ENCODE measurements at regions not wholly inside any gene's neighbourhood (a gene's known extent, or its start where the extent isn't known, plus 50 kb on each side); places are given as distances from the start of the nearest gene placed in this dataset.

DNA sequence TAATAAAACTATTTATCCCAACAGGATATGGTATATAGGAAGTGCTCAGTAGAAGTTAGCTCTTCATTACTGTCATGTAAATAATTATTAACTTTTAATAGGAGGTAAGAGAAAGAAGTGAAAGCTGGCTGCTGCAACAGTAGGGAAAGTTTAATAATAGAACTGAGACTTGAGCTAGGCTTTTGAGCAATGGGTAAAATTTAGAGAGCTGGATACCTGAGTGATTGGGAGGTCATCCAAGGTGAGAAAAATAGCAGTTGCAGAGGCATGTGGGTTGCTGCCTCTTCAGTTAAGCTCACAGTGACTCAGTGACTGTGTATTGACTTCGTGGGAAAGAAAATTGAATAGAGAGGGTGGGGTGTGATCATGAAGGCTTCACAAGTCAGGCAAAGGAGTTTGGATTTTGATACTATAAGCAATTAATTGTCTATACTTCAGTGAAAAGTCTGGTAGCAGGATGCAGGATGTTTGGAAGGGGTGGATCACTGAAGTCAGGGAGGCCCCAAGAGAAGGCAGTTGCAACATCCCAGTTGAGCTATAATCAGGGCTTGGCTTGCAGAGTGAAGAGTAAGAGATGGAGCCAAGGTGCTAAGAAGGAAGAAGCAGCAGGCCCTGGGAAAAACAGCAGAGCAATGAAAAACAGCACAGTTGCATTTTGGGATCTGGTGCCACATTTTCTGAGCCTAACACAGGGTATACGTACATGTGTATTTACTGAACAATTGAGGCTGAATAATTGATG is 172.0 kb upstream of the FRMD6 start:
- no peaks in the 10 kb centered on the region for H3K9me3 ChIP-seq
- H3K27ac ChIP-seq (ENCODE audit: low read length) = no peak overlapping the region
- DNase-seq (no peak), ATAC-seq (replicated peaks in 1 of 4) (no peak)
- Mint-ChIP-seq H3K4me1 (no peaks in the 10 kb centered on the region), H3K4me3 (no peak overlapping the region), H3K27me3 (no peaks in the 10 kb centered on the region), H3K36me3 (no peaks in the 10 kb centered on the region), H3K9me3 (no peaks in the 10 kb centered on the region), H3K27ac (no peak overlapping the region)
- peaks cover 0 to 3% of the 10 kb centered on the region in 2 experiments for H3K27me3 ChIP-seq (replicated peaks in 1 of 2; ENCODE audit: control insufficient read depth in 2 of 2, extremely low read depth in 1 of 2, insufficient read depth in 2 of 2, low read length in 1 of 2)
- H3K4me1 ChIP-seq (ENCODE audit: control insufficient read depth in 1 of 2, extremely low read depth in 1 of 2, insufficient read depth in 2 of 2, low read length in 2 of 2) = no peaks in the 10 kb centered on the region
- ChIA-PET POLR2A (no interaction called here), CTCF (interaction anchor here (0.5 kb wide), 3 partner anchors 45 to 989 kb away, joined by 3 to 4 read pairs (median 3); no protein-coding TSS in a partner anchor)
- WGBS (ENCODE audit: insufficient coverage) = 89% methylated on average over 1 of the region's 2 CpGs
- H3K4me3 ChIP-seq (ENCODE audit: control insufficient read depth in 1 of 2, extremely low read depth in 1 of 2, low read length in 1 of 2) = no peak overlapping the region
- no peaks in the 10 kb centered on the region for H3K36me3 ChIP-seq (ENCODE audit: control insufficient read depth in 2 of 2, extremely low read depth in 1 of 2, insufficient read depth in 1 of 2, low read length in 1 of 2)

DNA sequence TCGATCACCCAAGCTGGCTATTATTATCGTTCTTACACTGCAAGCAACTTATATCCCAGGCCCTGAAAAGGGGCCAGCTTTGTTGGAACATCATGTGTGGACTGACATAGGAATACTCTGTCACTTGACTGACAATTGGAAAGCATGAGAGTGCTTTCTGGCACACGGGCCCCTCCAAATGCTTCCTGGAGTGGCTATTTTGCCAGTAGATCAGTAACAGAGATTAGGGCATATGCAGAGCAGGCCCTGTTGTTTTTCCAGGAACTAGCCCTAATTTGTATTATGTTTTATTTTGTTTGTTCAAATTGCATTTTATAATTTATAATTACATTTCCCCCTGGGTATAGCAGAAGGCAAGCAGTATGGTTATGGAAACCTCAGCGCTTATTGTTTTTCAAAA is 170.1 kb upstream of the FRMD6 start:
- H3K27me3 ChIP-seq (replicated peaks in 1 of 2; ENCODE audit: control insufficient read depth in 2 of 2, extremely low read depth in 1 of 2, insufficient read depth in 2 of 2, low read length in 1 of 2) = peaks cover 0 to 3% of the 10 kb centered on the region in 2 experiments
- Mint-ChIP-seq H3K27me3 (no peaks in the 10 kb centered on the region), H3K4me1 (no peaks in the 10 kb centered on the region), H3K9me3 (no peaks in the 10 kb centered on the region), H3K36me3 (no peaks in the 10 kb centered on the region), H3K4me3 (no peak overlapping the region), H3K27ac (no peak overlapping the region)
- no peaks in the 10 kb centered on the region for H3K4me1 ChIP-seq (ENCODE audit: control insufficient read depth in 1 of 2, extremely low read depth in 1 of 2, insufficient read depth in 2 of 2, low read length in 2 of 2)
- ATAC-seq (replicated peaks in 1 of 4) (no peak), DNase-seq (no peak)
- ChIA-PET POLR2A (no interaction called here), CTCF (no interaction called here)
- H3K36me3 ChIP-seq (ENCODE audit: control insufficient read depth in 2 of 2, extremely low read depth in 1 of 2, insufficient read depth in 1 of 2, low read length in 1 of 2) = no peaks in the 10 kb centered on the region
- no peak overlapping the region for H3K27ac ChIP-seq (ENCODE audit: low read length)
- no peak overlapping the region for H3K4me3 ChIP-seq (ENCODE audit: control insufficient read depth in 1 of 2, extremely low read depth in 1 of 2, low read length in 1 of 2)
- WGBS (ENCODE audit: insufficient coverage) = 86% methylated on average over 1 of the region's 4 CpGs
- H3K9me3 ChIP-seq = no peaks in the 10 kb centered on the region

DNA sequence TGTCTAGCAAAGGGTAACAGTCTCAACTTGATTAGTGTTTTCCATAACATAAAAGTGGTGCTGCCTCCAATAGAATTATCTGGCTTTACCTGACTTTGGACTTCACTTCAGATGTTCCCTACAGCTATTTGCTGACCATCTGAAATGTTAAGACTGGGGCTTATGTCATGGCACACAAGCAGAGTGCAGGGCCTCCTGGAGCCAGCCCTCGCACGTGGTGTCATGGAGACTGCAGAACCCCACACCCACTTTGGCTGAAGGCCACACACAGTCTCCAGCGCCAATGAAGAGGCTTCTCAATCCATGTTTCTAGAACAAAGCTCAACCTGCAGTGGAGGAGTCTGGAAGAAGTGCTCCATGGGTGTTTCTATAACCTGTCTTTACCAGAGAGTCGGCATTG is 169.6 kb upstream of the FRMD6 start:
- Histone ChIP-seq H3K9me3 (no peaks in the 10 kb centered on the region), H3K4me3 (ENCODE audit: control insufficient read depth in 1 of 2, extremely low read depth in 1 of 2, low read length in 1 of 2) (no peak overlapping the region), H3K27me3 (replicated peaks in 1 of 2; ENCODE audit: control insufficient read depth in 2 of 2, extremely low read depth in 1 of 2, insufficient read depth in 2 of 2, low read length in 1 of 2) (peaks cover 0 to 3% of the 10 kb centered on the region in 2 experiments), H3K27ac (ENCODE audit: low read length) (no peak overlapping the region), H3K4me1 (ENCODE audit: control insufficient read depth in 1 of 2, extremely low read depth in 1 of 2, insufficient read depth in 2 of 2, low read length in 2 of 2) (no peaks in the 10 kb centered on the region), H3K36me3 (ENCODE audit: control insufficient read depth in 2 of 2, extremely low read depth in 1 of 2, insufficient read depth in 1 of 2, low read length in 1 of 2) (no peaks in the 10 kb centered on the region)
- Mint-ChIP-seq H3K4me1 (no peaks in the 10 kb centered on the region), H3K4me3 (no peak overlapping the region), H3K9me3 (no peaks in the 10 kb centered on the region), H3K36me3 (no peaks in the 10 kb centered on the region), H3K27me3 (no peaks in the 10 kb centered on the region), H3K27ac (no peak overlapping the region)
- ChIA-PET POLR2A (no interaction called here), CTCF (no interaction called here)
- 100% methylated on average over 2 of the region's 4 CpGs for WGBS (ENCODE audit: insufficient coverage)
- DNase-seq = no peak
- no peak for ATAC-seq (replicated peaks in 1 of 4)

DNA sequence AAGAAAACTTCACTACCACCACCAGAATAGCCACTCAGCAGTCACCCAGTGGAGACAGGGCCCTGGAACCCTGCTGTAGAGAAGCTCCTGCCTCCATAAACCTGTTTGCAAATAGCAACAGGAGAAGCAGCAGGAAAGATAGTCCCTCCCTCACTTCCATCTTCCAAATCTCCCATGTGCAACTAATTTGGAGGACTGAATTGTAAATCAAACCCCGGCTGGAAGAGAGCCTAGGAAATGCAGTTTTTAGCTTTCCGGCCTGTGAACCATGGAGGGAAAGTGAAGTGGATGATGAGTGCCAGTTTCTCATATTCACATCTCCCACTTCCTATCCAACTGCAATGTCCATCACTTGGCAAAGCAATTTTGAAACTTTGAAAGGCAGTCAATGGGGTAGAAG is 167.2 kb upstream of the FRMD6 start:
- no peak overlapping the region for H3K27ac Mint-ChIP-seq

DNA sequence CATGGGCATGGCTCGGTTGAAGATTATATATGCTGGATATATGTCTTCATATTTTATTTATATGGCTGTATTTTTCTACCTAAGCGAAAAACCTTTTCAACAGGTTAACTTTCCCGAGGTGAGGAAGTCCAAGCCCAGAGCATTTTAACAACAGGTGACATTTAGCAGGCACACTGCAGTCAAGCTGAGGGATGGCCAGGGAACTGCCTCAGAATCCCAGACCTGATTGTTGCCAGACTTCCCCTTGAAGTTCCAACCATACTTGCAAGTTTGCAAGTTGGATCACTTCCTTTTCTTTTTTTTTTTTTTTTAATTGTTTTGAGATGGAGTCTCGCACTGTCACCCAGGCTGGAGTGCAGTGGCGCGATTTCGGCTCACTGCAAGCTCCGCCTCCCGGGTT is 166.0 kb upstream of the FRMD6 start:
- H3K27ac ChIP-seq (ENCODE audit: low read length) = no peak overlapping the region
- no peaks in the 10 kb centered on the region for H3K36me3 Mint-ChIP-seq
- no peaks in the 10 kb centered on the region for H3K4me1 Mint-ChIP-seq
- H3K27me3 ChIP-seq (replicated peaks in 1 of 2; ENCODE audit: control insufficient read depth in 2 of 2, extremely low read depth in 1 of 2, insufficient read depth in 2 of 2, low read length in 1 of 2) = peaks cover 0 to 3% of the 10 kb centered on the region in 2 experiments
- H3K36me3 ChIP-seq (ENCODE audit: control insufficient read depth in 2 of 2, extremely low read depth in 1 of 2, insufficient read depth in 1 of 2, low read length in 1 of 2) = no peaks in the 10 kb centered on the region
- no peaks in the 10 kb centered on the region for H3K9me3 ChIP-seq
- POLR2A ChIA-PET = no interaction called here
- ATAC-seq (replicated peaks in 1 of 4) = no peak
- H3K27me3 Mint-ChIP-seq = peaks cover 0 to 5% of the 10 kb centered on the region in 2 donors
- H3K27ac Mint-ChIP-seq = no peak overlapping the region
- DNase-seq = no peak
- CTCF ChIA-PET = no interaction called here
- H3K4me3 ChIP-seq (ENCODE audit: control insufficient read depth in 1 of 2, extremely low read depth in 1 of 2, low read length in 1 of 2) = no peak overlapping the region
- no peaks in the 10 kb centered on the region for H3K9me3 Mint-ChIP-seq
- WGBS (ENCODE audit: insufficient coverage) = 68% methylated on average over 2 of the region's 9 CpGs
- no peaks in the 10 kb centered on the region for H3K4me1 ChIP-seq (ENCODE audit: control insufficient read depth in 1 of 2, extremely low read depth in 1 of 2, insufficient read depth in 2 of 2, low read length in 2 of 2)
- no peak overlapping the region for H3K4me3 Mint-ChIP-seq

More for the DNA sequence above, 167.2 kb upstream of the FRMD6 start:
- Mint-ChIP-seq H3K36me3 (no peaks in the 10 kb centered on the region), H3K4me1 (no peaks in the 10 kb centered on the region), H3K27me3 (no peaks in the 10 kb centered on the region), H3K9me3 (no peaks in the 10 kb centered on the region), H3K4me3 (no peak overlapping the region)
- CTCF ChIA-PET = no interaction called here
- ATAC-seq (replicated peaks in 1 of 4) (no peak), DNase-seq (no peak)
- Histone ChIP-seq H3K4me1 (ENCODE audit: control insufficient read depth in 1 of 2, extremely low read depth in 1 of 2, insufficient read depth in 2 of 2, low read length in 2 of 2) (no peaks in the 10 kb centered on the region), H3K27me3 (replicated peaks in 1 of 2; ENCODE audit: control insufficient read depth in 2 of 2, extremely low read depth in 1 of 2, insufficient read depth in 2 of 2, low read length in 1 of 2) (peaks cover 0 to 3% of the 10 kb centered on the region in 2 experiments), H3K4me3 (ENCODE audit: control insufficient read depth in 1 of 2, extremely low read depth in 1 of 2, low read length in 1 of 2) (no peak overlapping the region), H3K9me3 (no peaks in the 10 kb centered on the region), H3K36me3 (ENCODE audit: control insufficient read depth in 2 of 2, extremely low read depth in 1 of 2, insufficient read depth in 1 of 2, low read length in 1 of 2) (no peaks in the 10 kb centered on the region), H3K27ac (ENCODE audit: low read length) (no peak overlapping the region)
- POLR2A ChIA-PET = no interaction called here
- no CpG with 5 or more reads among the region's 2 CpGs for WGBS (ENCODE audit: insufficient coverage)

DNA sequence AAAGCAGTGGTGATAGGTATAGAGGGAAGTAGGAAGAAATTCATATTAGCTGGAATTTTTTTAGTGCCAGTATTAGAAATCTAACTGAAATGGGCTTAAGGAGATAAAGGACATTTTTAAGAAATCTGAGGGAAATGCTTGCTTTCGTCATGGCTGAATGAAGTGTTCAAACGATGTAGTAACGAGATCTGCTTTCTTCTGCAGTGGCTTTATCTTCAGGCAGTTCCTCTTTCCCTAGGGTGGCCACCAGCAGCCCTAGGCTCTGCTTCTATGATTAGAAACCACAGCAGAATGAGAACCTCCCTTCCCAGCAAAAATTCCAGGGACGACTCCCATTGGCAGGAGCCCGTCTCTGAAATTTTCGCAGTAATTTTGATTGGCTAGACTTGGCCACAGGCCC is 163.9 kb upstream of the FRMD6 start:
- Histone ChIP-seq H3K9me3 (no peaks in the 10 kb centered on the region), H3K27ac (ENCODE audit: low read length) (no peak overlapping the region), H3K27me3 (replicated peaks in 1 of 2; ENCODE audit: control insufficient read depth in 2 of 2, extremely low read depth in 1 of 2, insufficient read depth in 2 of 2, low read length in 1 of 2) (no peaks in the 10 kb centered on the region), H3K4me3 (ENCODE audit: control insufficient read depth in 1 of 2, extremely low read depth in 1 of 2, low read length in 1 of 2) (no peak overlapping the region), H3K36me3 (ENCODE audit: control insufficient read depth in 2 of 2, extremely low read depth in 1 of 2, insufficient read depth in 1 of 2, low read length in 1 of 2) (no peaks in the 10 kb centered on the region), H3K4me1 (ENCODE audit: control insufficient read depth in 1 of 2, extremely low read depth in 1 of 2, insufficient read depth in 2 of 2, low read length in 2 of 2) (no peaks in the 10 kb centered on the region)
- no peak overlapping the region for H3K4me3 Mint-ChIP-seq
- DNase-seq = no peak
- H3K27ac Mint-ChIP-seq = no peak overlapping the region
- POLR2A ChIA-PET = no interaction called here
- CTCF ChIA-PET = no interaction called here
- no peaks in the 10 kb centered on the region for H3K9me3 Mint-ChIP-seq
- H3K36me3 Mint-ChIP-seq = no peaks in the 10 kb centered on the region
- WGBS (ENCODE audit: insufficient coverage) = 91% methylated on average over 3 of the region's 6 CpGs
- no peak for ATAC-seq (replicated peaks in 1 of 4)
- H3K4me1 Mint-ChIP-seq = no peaks in the 10 kb centered on the region
- peaks cover 0 to 12% of the 10 kb centered on the region in 2 donors for H3K27me3 Mint-ChIP-seq

All from T-cell (primary cell).